ENCODE measurements at regions not wholly inside any gene's neighbourhood (a gene's known extent, or its start where the extent isn't known, plus 50 kb on each side); places are given as distances from the start of the nearest gene placed in this dataset.

DNA sequence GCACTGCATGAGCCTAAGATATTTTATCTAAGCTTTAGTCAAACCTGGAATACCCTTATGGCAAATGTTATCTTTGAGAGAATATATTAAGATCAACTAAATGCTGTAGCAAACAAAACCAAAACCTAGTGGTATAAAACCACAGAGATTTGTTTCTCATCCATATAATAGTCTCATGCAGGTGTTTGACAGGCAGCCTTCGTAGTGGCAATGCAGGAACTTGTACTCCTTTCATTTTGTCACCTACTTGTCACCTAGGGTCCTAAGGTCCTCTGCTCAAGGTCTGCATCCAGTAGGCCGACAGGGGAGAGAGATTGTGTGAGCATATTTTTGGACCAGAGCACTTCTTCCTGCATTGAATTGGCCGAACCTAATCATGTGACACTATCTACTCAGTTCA, 352.6 kb downstream of the GPR37 start:
- Histone ChIP-seq H3K9me3 (no peaks in the 10 kb centered on the region), H3K4me3 (no peak overlapping the region), H3K27ac (no peak overlapping the region), H3K27me3 (no peaks in the 10 kb centered on the region), H3K36me3 (no peaks in the 10 kb centered on the region), H3K4me1 (no peaks in the 10 kb centered on the region)
- no peak for DNase-seq (ENCODE audit: extremely low spot score in 2 of 2)
- intact Hi-C loops (cut with DNase I), result no loop called here
- TF ChIP-seq POLR2A (IDR thresholded peaks at IDR 0.05) (no peak), POLR2AphosphoS5 (IDR thresholded peaks at IDR 0.05; ENCODE audit: insufficient read depth in 1 of 2, low read depth in 1 of 2) (no peak)
- TF ChIP-seq, protein P1, sequence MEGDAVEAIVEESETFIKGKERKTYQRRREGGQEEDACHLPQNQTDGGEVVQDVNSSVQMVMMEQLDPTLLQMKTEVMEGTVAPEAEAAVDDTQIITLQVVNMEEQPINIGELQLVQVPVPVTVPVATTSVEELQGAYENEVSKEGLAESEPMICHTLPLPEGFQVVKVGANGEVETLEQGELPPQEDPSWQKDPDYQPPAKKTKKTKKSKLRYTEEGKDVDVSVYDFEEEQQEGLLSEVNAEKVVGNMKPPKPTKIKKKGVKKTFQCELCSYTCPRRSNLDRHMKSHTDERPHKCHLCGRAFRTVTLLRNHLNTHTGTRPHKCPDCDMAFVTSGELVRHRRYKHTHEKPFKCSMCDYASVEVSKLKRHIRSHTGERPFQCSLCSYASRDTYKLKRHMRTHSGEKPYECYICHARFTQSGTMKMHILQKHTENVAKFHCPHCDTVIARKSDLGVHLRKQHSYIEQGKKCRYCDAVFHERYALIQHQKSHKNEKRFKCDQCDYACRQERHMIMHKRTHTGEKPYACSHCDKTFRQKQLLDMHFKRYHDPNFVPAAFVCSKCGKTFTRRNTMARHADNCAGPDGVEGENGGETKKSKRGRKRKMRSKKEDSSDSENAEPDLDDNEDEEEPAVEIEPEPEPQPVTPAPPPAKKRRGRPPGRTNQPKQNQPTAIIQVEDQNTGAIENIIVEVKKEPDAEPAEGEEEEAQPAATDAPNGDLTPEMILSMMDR (IDR thresholded peaks at IDR 0.05), result no peak

DNA sequence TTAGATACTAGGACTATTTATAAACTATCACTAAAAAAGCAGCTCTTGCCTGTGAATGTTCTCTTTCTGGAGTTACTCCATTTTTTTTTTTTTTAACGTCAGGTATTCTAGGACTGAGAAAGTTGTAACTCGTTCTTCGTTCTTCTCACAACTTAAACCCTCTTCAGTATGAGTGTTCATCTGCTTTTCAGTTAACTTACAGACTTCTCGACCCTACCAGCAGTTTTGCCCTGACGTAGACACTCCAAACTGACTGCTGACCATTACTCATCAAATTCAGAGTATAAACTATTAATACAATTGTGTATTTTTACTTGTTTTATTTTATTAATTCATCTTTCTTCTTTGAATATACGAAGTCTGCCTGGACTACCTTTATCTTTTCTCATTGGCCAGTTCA, 353.1 kb downstream of the GPR37 start:
- intact Hi-C loops (cut with DNase I), result no loop called here
- no peak overlapping the region for H3K27ac ChIP-seq
- TF ChIP-seq POLR2AphosphoS5 (IDR thresholded peaks at IDR 0.05; ENCODE audit: insufficient read depth in 1 of 2, low read depth in 1 of 2) (no peak), POLR2A (IDR thresholded peaks at IDR 0.05) (no peak)
- TF ChIP-seq, protein P1 (IDR thresholded peaks at IDR 0.05), result no peak

DNA sequence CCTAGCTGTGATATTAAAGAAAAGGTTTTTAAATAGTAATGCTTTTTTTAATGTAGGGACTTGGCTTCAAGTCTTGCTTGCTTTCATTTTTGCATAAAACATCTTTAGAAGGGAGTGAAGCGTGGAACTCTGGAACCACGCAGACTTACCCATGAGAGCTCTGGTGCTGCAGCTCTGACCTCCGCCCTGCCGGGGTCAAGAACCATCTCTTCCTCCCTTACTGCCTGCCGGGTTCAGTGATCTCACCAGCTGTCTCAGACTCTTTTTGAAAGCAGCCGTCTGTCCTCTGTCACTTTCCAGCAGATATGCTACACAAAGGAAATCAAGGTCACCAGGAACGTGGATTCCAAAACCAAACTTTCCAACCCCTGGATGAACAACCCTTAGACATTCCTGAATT, 353.8 kb downstream of the GPR37 start:
- Histone ChIP-seq H3K9me3 (no peaks in the 10 kb centered on the region), H3K4me1 (no peaks in the 10 kb centered on the region), H3K27me3 (no peaks in the 10 kb centered on the region), H3K36me3 (no peaks in the 10 kb centered on the region), H3K4me3 (no peak overlapping the region), H3K27ac (no peak overlapping the region)
- intact Hi-C loops (cut with DNase I), result no loop called here
- no peak for TF ChIP-seq POLR2AphosphoS5 (IDR thresholded peaks at IDR 0.05; ENCODE audit: insufficient read depth in 1 of 2, low read depth in 1 of 2)
- no peak for TF ChIP-seq POLR2A (IDR thresholded peaks at IDR 0.05)
- TF ChIP-seq, protein P1 (IDR thresholded peaks at IDR 0.05), result no peak
- DNase-seq (ENCODE audit: extremely low spot score in 2 of 2), result no peak

More for the DNA sequence above, 353.1 kb downstream of the GPR37 start:
- Histone ChIP-seq H3K36me3 (no peaks in the 10 kb centered on the region), H3K9me3 (no peaks in the 10 kb centered on the region), H3K4me1 (no peaks in the 10 kb centered on the region), H3K27me3 (no peaks in the 10 kb centered on the region), H3K4me3 (no peak overlapping the region)
- no peak for DNase-seq (ENCODE audit: extremely low spot score in 2 of 2)

DNA sequence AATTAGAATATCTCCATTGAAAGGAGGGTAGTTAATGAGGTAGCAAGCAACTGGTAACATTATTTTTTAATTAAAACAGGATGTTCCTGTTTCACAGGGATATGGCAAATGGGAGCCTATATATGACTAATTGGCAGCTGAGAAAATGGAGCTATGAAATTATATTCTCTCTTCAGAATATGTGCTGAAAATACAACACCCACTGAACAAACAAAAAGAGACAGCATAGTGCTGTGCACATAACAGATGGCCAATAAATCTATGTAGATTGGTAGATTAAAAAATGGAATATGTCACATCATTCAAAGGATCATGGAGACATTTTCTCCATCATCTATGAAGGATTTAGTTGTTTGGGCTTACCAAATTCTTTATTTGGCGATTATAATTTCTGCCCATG, 362.0 kb downstream of the GPR37 start:
- Histone ChIP-seq H3K36me3 (no peaks in the 10 kb centered on the region), H3K27ac (no peak overlapping the region), H3K9me3 (no peaks in the 10 kb centered on the region), H3K4me3 (no peak overlapping the region), H3K27me3 (no peaks in the 10 kb centered on the region), H3K4me1 (no peaks in the 10 kb centered on the region)
- no peak for TF ChIP-seq POLR2AphosphoS5 (IDR thresholded peaks at IDR 0.05; ENCODE audit: insufficient read depth in 1 of 2, low read depth in 1 of 2)
- no peak for TF ChIP-seq POLR2A (IDR thresholded peaks at IDR 0.05)
- TF ChIP-seq, protein P1 (IDR thresholded peaks at IDR 0.05), result no peak
- no peak for DNase-seq (ENCODE audit: extremely low spot score in 2 of 2)
- intact Hi-C loops (cut with DNase I), result no loop called here

DNA sequence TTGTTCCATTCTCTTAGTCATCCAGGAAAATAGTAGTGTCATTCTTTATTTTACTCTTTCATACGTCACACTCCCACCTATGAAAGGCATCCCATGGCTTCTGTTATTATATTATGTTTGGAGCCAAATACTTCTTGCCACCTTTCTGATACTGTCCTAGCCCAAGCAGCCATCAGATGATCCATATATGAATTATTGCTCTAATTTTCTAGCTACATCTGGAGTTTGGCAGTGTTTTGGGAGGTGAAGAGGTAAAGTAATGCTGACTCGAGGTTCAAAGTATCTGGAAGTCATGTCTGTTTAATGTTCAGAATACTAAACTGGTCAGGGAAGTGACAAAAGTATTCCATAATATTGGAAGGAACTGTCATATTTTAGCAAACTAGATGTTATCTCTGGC, 362.5 kb downstream of the GPR37 start:
- DNase-seq (ENCODE audit: extremely low spot score in 2 of 2), result no peak
- TF ChIP-seq POLR2AphosphoS5 (IDR thresholded peaks at IDR 0.05; ENCODE audit: insufficient read depth in 1 of 2, low read depth in 1 of 2), result no peak
- TF ChIP-seq, protein P1 (IDR thresholded peaks at IDR 0.05), result no peak
- no peak for TF ChIP-seq POLR2A (IDR thresholded peaks at IDR 0.05)
- no peaks in the 10 kb centered on the region for H3K36me3 ChIP-seq

More for the DNA sequence above, 362.5 kb downstream of the GPR37 start:
- no peaks in the 10 kb centered on the region for H3K4me1 ChIP-seq
- intact Hi-C loops (cut with DNase I), result no loop called here
- no peaks in the 10 kb centered on the region for H3K27me3 ChIP-seq
- H3K27ac ChIP-seq, result no peak overlapping the region
- no peaks in the 10 kb centered on the region for H3K9me3 ChIP-seq
- H3K4me3 ChIP-seq, result no peak overlapping the region

Data from vagina (tissue), 2 donors.